ENCODE measurements at regions not wholly inside any gene's neighbourhood (a gene's known extent, or its start where the extent isn't known, plus 50 kb on each side); places are given as distances from the start of the nearest gene placed in this dataset.

- peaks cover 0 to 2% (median 0%) of the 10 kb centered on the region in 3 donors for H3K27me3 Mint-ChIP-seq (ENCODE audit: low read depth in 3 of 3)
- TF ChIP-seq CTCF (IDR thresholded peaks at IDR 0.05) = no peak
- H3K27me3 ChIP-seq (ENCODE audit: control insufficient read depth in 2 of 2, insufficient read depth in 2 of 2, low read length in 2 of 2) = no peaks in the 10 kb centered on the region
- H3K4me1 ChIP-seq (ENCODE audit: control insufficient read depth in 1 of 2, insufficient read depth in 2 of 2, low read length in 2 of 2) = no peaks in the 10 kb centered on the region
- H3K9me3 Mint-ChIP-seq = peaks cover 0 to 10% (median 3%) of the 10 kb centered on the region in 7 donors
- DNase-seq = no peak
- H3K9ac ChIP-seq (ENCODE audit: insufficient read depth, low read length, poor library complexity, severe bottlenecking) = no peak overlapping the region
- no peak overlapping the region for H2AFZ ChIP-seq (ENCODE audit: insufficient read depth, low read depth, low read length, poor library complexity, severe bottlenecking)
- H3K27ac ChIP-seq (ENCODE audit: low read depth in 1 of 2, low read length in 2 of 2) = no peak overlapping the region
- no peaks in the 10 kb centered on the region for H4K20me1 ChIP-seq (ENCODE audit: insufficient read depth, low read length)
- H3K4me1 Mint-ChIP-seq = no peaks in the 10 kb centered on the region
- intact Hi-C loops (cut with micrococcal nuclease) = no loop called here
- peaks cover 0 to 2% of the 10 kb centered on the region in 2 donors for H3K9me3 ChIP-seq (replicated peaks in 1 of 2; ENCODE audit: control insufficient read depth in 1 of 2, insufficient read depth in 1 of 2, low read length in 2 of 2)
- 82% methylated on average over 3 of the region's 3 CpGs for WGBS (ENCODE audit: insufficient coverage)
- no peaks in the 10 kb centered on the region for H3K79me2 ChIP-seq (ENCODE audit: insufficient read depth, low read length)
- no peaks in the 10 kb centered on the region for H3K36me3 ChIP-seq (replicated peaks in 1 of 2; ENCODE audit: control insufficient read depth in 1 of 2, insufficient read depth in 2 of 2, low read length in 2 of 2)
- H3K4me3 Mint-ChIP-seq = no peak overlapping the region
- no peaks in the 10 kb centered on the region for H3K36me3 Mint-ChIP-seq
- no peak overlapping the region for H3K27ac Mint-ChIP-seq
- H3K4me2 ChIP-seq (replicated peaks; ENCODE audit: extremely low read depth, low read length, poor library complexity, severe bottlenecking) = no peak overlapping the region
- H3K4me3 ChIP-seq (replicated peaks in 1 of 3; ENCODE audit: low read depth in 2 of 3, low read length in 3 of 3) = no peak overlapping the region
Measured at GRCh38 chr5:128765448-128766061, 199.7 kb upstream of the SLC27A6 start.

- no peaks in the 10 kb centered on the region for H3K36me3 ChIP-seq (replicated peaks in 1 of 2; ENCODE audit: control insufficient read depth in 1 of 2, insufficient read depth in 2 of 2, low read length in 2 of 2)
- Mint-ChIP-seq H3K27me3 (ENCODE audit: low read depth in 3 of 3) (peaks cover 0 to 2% (median 0%) of the 10 kb centered on the region in 3 donors), H3K36me3 (no peaks in the 10 kb centered on the region), H3K4me3 (no peak overlapping the region), H3K27ac (no peak overlapping the region), H3K4me1 (no peaks in the 10 kb centered on the region), H3K9me3 (peaks cover 0 to 10% (median 2%) of the 10 kb centered on the region in 7 donors)
- no CpG with 5 or more reads among the region's 2 CpGs for WGBS (ENCODE audit: insufficient coverage)
- no peak overlapping the region for H3K4me2 ChIP-seq (replicated peaks; ENCODE audit: extremely low read depth, low read length, poor library complexity, severe bottlenecking)
- H2AFZ ChIP-seq (ENCODE audit: insufficient read depth, low read depth, low read length, poor library complexity, severe bottlenecking) = no peak overlapping the region
- no peak overlapping the region for H3K9ac ChIP-seq (ENCODE audit: insufficient read depth, low read length, poor library complexity, severe bottlenecking)
- H3K79me2 ChIP-seq (ENCODE audit: insufficient read depth, low read length) = no peaks in the 10 kb centered on the region
- no peaks in the 10 kb centered on the region for H3K4me1 ChIP-seq (ENCODE audit: control insufficient read depth in 1 of 2, insufficient read depth in 2 of 2, low read length in 2 of 2)
- no peaks in the 10 kb centered on the region for H3K27me3 ChIP-seq (ENCODE audit: control insufficient read depth in 2 of 2, insufficient read depth in 2 of 2, low read length in 2 of 2)
- H4K20me1 ChIP-seq (ENCODE audit: insufficient read depth, low read length) = no peaks in the 10 kb centered on the region
- peaks cover 0 to 2% of the 10 kb centered on the region in 2 donors for H3K9me3 ChIP-seq (replicated peaks in 1 of 2; ENCODE audit: control insufficient read depth in 1 of 2, insufficient read depth in 1 of 2, low read length in 2 of 2)
- H3K27ac ChIP-seq (ENCODE audit: low read depth in 1 of 2, low read length in 2 of 2) = no peak overlapping the region
- no peak for TF ChIP-seq CTCF (IDR thresholded peaks at IDR 0.05)
- no peak for DNase-seq
- intact Hi-C loops (cut with micrococcal nuclease) = no loop called here
- no peak overlapping the region for H3K4me3 ChIP-seq (replicated peaks in 1 of 3; ENCODE audit: low read depth in 2 of 3, low read length in 3 of 3)
Measured at GRCh38 chr5:128766406-128766805, 198.9 kb upstream of the SLC27A6 start.
